Natural killer cell (primary cell): ENCODE measurements at regions not wholly inside any gene's neighbourhood (a gene's known extent, or its start where the extent isn't known, plus 50 kb on each side); places are given as distances from the start of the nearest gene placed in this dataset.
"Not testable (repeated sequence)": the region's sequence is repeated elsewhere in the genome, so short reads cannot be mapped to it uniquely, and the experiment has no call there.

ENCODE experiments used
- ATAC-seq, 3 donors: fragments of 150-1000 bp in 2 of 3; fragments of 200-7000 bp in 1 of 3; cut with Tn5 transposase; 1 replicate in 1 of 3; 2 replicates in 2 of 3; pipeline ENCODE4 v1.10.0; 2021; ENCODE audit warnings: mild to moderate bottlenecking in 2 of 3, moderate library complexity in 2 of 3
- DNase-seq, 2 donors: peaks; one replicate each; pipeline versions ENCODE4 v3.0.0 to v3.0.0-alpha.2; 2013 to 2021; ENCODE audit warnings: mixed read lengths in 1 of 2
- H3K27ac ChIP-seq: one replicate; pipeline ENCODE4 v1.5.1; 2013; ENCODE audit warnings: mild to moderate bottlenecking, low read length
- H3K27me3 ChIP-seq: one replicate; pipeline ENCODE4 v1.6.1; 2013; ENCODE audit warnings: low read length; ENCODE audit not compliant: control insufficient read depth, insufficient read depth
- H3K36me3 ChIP-seq: one replicate; pipeline ENCODE4 v1.6.1; 2013; ENCODE audit warnings: low read length; ENCODE audit not compliant: control insufficient read depth, insufficient read depth
- H3K4me1 ChIP-seq: one replicate; pipeline ENCODE4 v1.6.1; 2013; ENCODE audit warnings: low read length; ENCODE audit not compliant: control insufficient read depth, insufficient read depth
- H3K4me3 ChIP-seq: one replicate; pipeline ENCODE4 v1.5.1; 2013; ENCODE audit warnings: low read length
- H3K9me3 ChIP-seq: one replicate; pipeline ENCODE4 v1.6.1; 2013; ENCODE audit warnings: low read length; ENCODE audit not compliant: control insufficient read depth, insufficient read depth
- H3K27ac Mint-ChIP-seq, 2 donors: one replicate each; pipeline ENCODE4 v1.8.0; 2022; ENCODE audit warnings: mild to moderate bottlenecking in 2 of 2, mixed read lengths in 2 of 2, moderate library complexity in 1 of 2
- H3K27me3 Mint-ChIP-seq, 2 donors: one replicate each; pipeline ENCODE4 v1.8.0; 2022; ENCODE audit warnings: low read depth in 2 of 2, mixed read lengths in 2 of 2
- H3K36me3 Mint-ChIP-seq: one replicate; pipeline ENCODE4 v1.8.0; 2022; ENCODE audit warnings: mixed read lengths
- H3K4me1 Mint-ChIP-seq, 2 donors: one replicate each; pipeline ENCODE4 v1.8.0; 2022; ENCODE audit warnings: mixed read lengths in 2 of 2
- H3K4me3 Mint-ChIP-seq: one replicate; pipeline ENCODE4 v1.8.0; 2022; ENCODE audit warnings: mild to moderate bottlenecking, moderate library complexity, mixed read lengths
- H3K9me3 Mint-ChIP-seq, 2 donors: one replicate each; pipeline ENCODE4 v1.8.0; 2022; ENCODE audit warnings: mixed read lengths in 2 of 2
- CTCF ChIP-seq: fragments of 200-600 bp; IDR thresholded peaks from one replicate; pipeline ENCODE4 v1.8.0; 2022; ENCODE audit warnings: antibody characterized with exemption
- WGBS: methylation state at CpG from one replicate; pipeline ENCODE4 v1.1.7; 2013; ENCODE audit warnings: missing lambda C conversion rate; ENCODE audit not compliant: insufficient coverage; 5-methylcytosine and 5-hydroxymethylcytosine counted together
- intact Hi-C: fragments of 100-400 bp; cut with micrococcal nuclease; formaldehyde crosslinking; loops from one replicate; pipeline ENCODE4 v1.14.2; 2022

DNA sequence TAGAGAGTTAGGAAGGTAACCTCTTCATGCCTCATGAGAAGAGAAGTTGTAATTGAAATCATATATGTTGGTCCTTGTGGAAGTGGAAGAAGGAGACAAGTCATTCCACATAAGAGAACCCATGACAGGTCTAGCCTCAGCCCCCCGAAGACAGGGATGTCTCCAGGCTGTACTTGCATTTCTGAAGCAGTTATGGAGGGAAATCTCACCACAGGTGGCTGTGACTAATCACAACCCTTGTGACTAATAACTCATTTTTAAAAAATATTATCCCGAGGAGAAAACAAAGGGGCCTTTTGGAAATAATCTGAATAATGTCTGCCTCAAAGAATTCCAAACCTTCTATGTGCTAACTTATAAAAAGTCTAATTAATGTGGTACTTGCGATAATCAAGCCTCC is 262.1 kb upstream of the RPS23 start:
- Mint-ChIP-seq H3K27me3 (no peaks in the 10 kb centered on the region), H3K4me3 (no peak overlapping the region), H3K9me3 (peaks cover 0 to 4% of the 10 kb centered on the region in 2 donors), H3K4me1 (no peaks in the 10 kb centered on the region), H3K36me3 (no peaks in the 10 kb centered on the region), H3K27ac (no peak overlapping the region)
- intact Hi-C loops: no loop called here
- H3K9me3 ChIP-seq: peaks cover 7% of the 10 kb centered on the region
- H3K4me1 ChIP-seq: no peaks in the 10 kb centered on the region
- no peaks in the 10 kb centered on the region for H3K27me3 ChIP-seq
- TF ChIP-seq CTCF: no peak
- H3K4me3 ChIP-seq: no peak overlapping the region
- H3K36me3 ChIP-seq: no peaks in the 10 kb centered on the region
- no peak for ATAC-seq
- 90% methylated on average over 3 of the region's 3 CpGs for WGBS
- DNase-seq: no peak
- H3K27ac ChIP-seq: no peak overlapping the region

- no peak overlapping the region for H3K27ac ChIP-seq
Observed at GRCh38 chr5:82538339-82539034, 260.3 kb upstream of the RPS23 start.

GRCh38 chr5:82537687-82538306 is 259.6 kb upstream of the RPS23 start:
- Mint-ChIP-seq H3K27ac (no peak overlapping the region), H3K36me3 (no peaks in the 10 kb centered on the region), H3K4me1 (no peaks in the 10 kb centered on the region), H3K27me3 (no peaks in the 10 kb centered on the region), H3K9me3 (no peaks in the 10 kb centered on the region), H3K4me3 (no peak overlapping the region)
- no peak for TF ChIP-seq CTCF
- Histone ChIP-seq H3K4me1 (no peaks in the 10 kb centered on the region), H3K27me3 (no peaks in the 10 kb centered on the region), H3K27ac (no peak overlapping the region), H3K4me3 (no peak overlapping the region), H3K9me3 (no peaks in the 10 kb centered on the region), H3K36me3 (no peaks in the 10 kb centered on the region)
- intact Hi-C loops: no loop called here
- DNase-seq (no peak), ATAC-seq (no peak)
- 92% methylated on average over 10 of the region's 10 CpGs for WGBS

More at GRCh38 chr5:82538339-82539034, 260.3 kb upstream of the RPS23 start:
- intact Hi-C loops: no loop called here
- no peak for TF ChIP-seq CTCF
- peaks cover 0 to 4% of the 10 kb centered on the region in 2 donors for H3K9me3 Mint-ChIP-seq
- H3K4me1 Mint-ChIP-seq: no peaks in the 10 kb centered on the region
- WGBS: 83% methylated on average over 5 of the region's 5 CpGs
- H3K27ac Mint-ChIP-seq: no peak overlapping the region
- Histone ChIP-seq H3K4me3 (no peak overlapping the region), H3K27me3 (no peaks in the 10 kb centered on the region), H3K36me3 (no peaks in the 10 kb centered on the region), H3K4me1 (no peaks in the 10 kb centered on the region), H3K9me3 (no peaks in the 10 kb centered on the region)
- ATAC-seq (no peak), DNase-seq (no peak)
- H3K27me3 Mint-ChIP-seq: no peaks in the 10 kb centered on the region
- no peak overlapping the region for H3K4me3 Mint-ChIP-seq
- H3K36me3 Mint-ChIP-seq: no peaks in the 10 kb centered on the region

- no peak overlapping the region for H3K4me3 ChIP-seq
- H3K36me3 Mint-ChIP-seq: no peaks in the 10 kb centered on the region
- H3K27ac Mint-ChIP-seq: no peak overlapping the region
- H3K9me3 ChIP-seq: no peaks in the 10 kb centered on the region
- TF ChIP-seq CTCF: no peak
- no peaks in the 10 kb centered on the region for H3K27me3 ChIP-seq
- H3K9me3 Mint-ChIP-seq: no peaks in the 10 kb centered on the region
- intact Hi-C loops: no loop called here
- WGBS: 83% methylated on average over 1 of the region's 1 CpG
- no peak overlapping the region for H3K4me3 Mint-ChIP-seq
- H3K27ac ChIP-seq: no peak overlapping the region
- H3K4me1 ChIP-seq: no peaks in the 10 kb centered on the region
- ATAC-seq (no peak), DNase-seq (no peak)
- no peaks in the 10 kb centered on the region for H3K36me3 ChIP-seq
- H3K27me3 Mint-ChIP-seq: no peaks in the 10 kb centered on the region
- no peaks in the 10 kb centered on the region for H3K4me1 Mint-ChIP-seq
Observed at GRCh38 chr5:82534986-82535385, 256.8 kb upstream of the RPS23 start.

GRCh38 chr5:82532075-82532474 is 253.9 kb upstream of the RPS23 start:
- H3K36me3 ChIP-seq, H3K36me3 Mint-ChIP-seq, intact Hi-C loops, DNase-seq, H3K27me3 Mint-ChIP-seq, H3K27ac ChIP-seq, H3K4me1 Mint-ChIP-seq, H3K9me3 Mint-ChIP-seq, H3K4me3 ChIP-seq, H3K27ac Mint-ChIP-seq, H3K9me3 ChIP-seq, H3K4me3 Mint-ChIP-seq, H3K4me1 ChIP-seq, H3K27me3 ChIP-seq, ATAC-seq: not testable (repeated sequence)
- WGBS: 94% methylated on average over 2 of the region's 2 CpGs
